Bronchial epithelial cell (primary cell): ENCODE measurements at regions not wholly inside any gene's neighbourhood (a gene's known extent, or its start where the extent isn't known, plus 50 kb on each side); places are given as distances from the start of the nearest gene placed in this dataset.
A peak's percentile ranks its signal among the peaks of the same experiment; 100 is the strongest.

Experiments
- DNase-seq: peaks from one replicate; pipeline ENCODE4 v3.0.0-alpha.2; 2010; ENCODE audit warnings: low read depth
- FAIRE-seq: peaks from 2 replicates; lab custom pipeline; 2011; peaks lifted over from hg19 to GRCh38; lab: Jason Lieb, UNC
- H3K27me3 ChIP-seq: 2 replicates; pipeline ENCODE4 v1.5.1; 2011; ENCODE audit warnings: low read length; ENCODE audit not compliant: control insufficient read depth, insufficient read depth
- H3K36me3 ChIP-seq: 2 replicates; pipeline ENCODE4 v1.5.1; 2011; ENCODE audit warnings: low read length; ENCODE audit not compliant: control insufficient read depth, insufficient read depth
- H3K4me3 ChIP-seq: 2 replicates; pipeline ENCODE4 v1.5.1; 2011; ENCODE audit warnings: mild to moderate bottlenecking, low read depth, low read length, control low read depth
- TF ChIP-seq, protein P1 (sequence below): IDR thresholded peaks from 2 replicates; pipeline ENCODE4 v1.5.1; 2011; ENCODE audit warnings: mild to moderate bottlenecking, moderate library complexity, low read length, control low read depth, inconsistent platforms; ENCODE audit not compliant: insufficient read depth, severe bottlenecking

DNA sequence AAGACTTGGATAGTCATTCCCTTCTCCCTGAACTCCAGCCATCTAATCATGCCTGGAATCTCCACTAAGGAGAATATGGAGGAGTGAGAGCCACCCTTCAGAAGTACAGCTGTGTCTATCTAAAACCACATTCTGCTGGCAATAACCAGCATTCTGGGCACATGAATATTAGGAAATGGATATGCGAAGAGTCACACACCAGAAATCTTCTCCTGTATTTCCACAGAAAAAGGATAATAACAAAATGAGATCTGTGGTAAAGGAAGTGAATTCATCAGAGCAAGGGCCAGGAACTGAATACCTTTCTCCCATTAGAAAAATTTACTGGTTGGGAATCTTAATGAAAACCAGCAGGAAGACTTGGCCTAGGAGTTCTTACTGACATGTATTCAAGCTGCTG is 218.8 kb downstream of the SCG2 start:
- Histone ChIP-seq H3K4me3 (no peak overlapping the region), H3K36me3 (no peaks in the 10 kb centered on the region), H3K27me3 (no peaks in the 10 kb centered on the region)
- DNase-seq (no peak), FAIRE-seq (no peak)
- TF ChIP-seq, protein P1, sequence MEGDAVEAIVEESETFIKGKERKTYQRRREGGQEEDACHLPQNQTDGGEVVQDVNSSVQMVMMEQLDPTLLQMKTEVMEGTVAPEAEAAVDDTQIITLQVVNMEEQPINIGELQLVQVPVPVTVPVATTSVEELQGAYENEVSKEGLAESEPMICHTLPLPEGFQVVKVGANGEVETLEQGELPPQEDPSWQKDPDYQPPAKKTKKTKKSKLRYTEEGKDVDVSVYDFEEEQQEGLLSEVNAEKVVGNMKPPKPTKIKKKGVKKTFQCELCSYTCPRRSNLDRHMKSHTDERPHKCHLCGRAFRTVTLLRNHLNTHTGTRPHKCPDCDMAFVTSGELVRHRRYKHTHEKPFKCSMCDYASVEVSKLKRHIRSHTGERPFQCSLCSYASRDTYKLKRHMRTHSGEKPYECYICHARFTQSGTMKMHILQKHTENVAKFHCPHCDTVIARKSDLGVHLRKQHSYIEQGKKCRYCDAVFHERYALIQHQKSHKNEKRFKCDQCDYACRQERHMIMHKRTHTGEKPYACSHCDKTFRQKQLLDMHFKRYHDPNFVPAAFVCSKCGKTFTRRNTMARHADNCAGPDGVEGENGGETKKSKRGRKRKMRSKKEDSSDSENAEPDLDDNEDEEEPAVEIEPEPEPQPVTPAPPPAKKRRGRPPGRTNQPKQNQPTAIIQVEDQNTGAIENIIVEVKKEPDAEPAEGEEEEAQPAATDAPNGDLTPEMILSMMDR: no peak

DNA sequence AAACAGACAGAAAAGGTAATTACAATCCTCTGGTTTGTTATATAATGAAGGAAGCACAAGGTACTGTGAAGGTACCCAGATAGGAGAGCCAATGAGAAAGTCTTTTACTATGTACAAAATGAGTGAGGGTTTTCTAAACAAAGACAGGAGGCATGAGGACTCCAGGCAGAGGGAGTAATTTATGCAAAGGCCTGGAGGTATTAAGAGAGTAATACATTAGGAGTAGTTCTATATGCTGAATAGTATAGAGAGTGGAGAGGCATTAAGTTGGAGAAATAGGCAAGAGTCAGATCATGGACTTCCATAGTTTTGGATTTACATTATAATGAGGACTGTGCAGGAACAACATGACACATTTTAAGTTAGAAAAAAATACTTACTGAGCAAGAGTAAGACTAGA is 216.0 kb downstream of the SCG2 start:
- Histone ChIP-seq H3K36me3 (no peaks in the 10 kb centered on the region), H3K4me3 (no peak overlapping the region), H3K27me3 (no peaks in the 10 kb centered on the region)
- no peak for DNase-seq
- FAIRE-seq: no peak
- TF ChIP-seq, protein P1: no peak

DNA sequence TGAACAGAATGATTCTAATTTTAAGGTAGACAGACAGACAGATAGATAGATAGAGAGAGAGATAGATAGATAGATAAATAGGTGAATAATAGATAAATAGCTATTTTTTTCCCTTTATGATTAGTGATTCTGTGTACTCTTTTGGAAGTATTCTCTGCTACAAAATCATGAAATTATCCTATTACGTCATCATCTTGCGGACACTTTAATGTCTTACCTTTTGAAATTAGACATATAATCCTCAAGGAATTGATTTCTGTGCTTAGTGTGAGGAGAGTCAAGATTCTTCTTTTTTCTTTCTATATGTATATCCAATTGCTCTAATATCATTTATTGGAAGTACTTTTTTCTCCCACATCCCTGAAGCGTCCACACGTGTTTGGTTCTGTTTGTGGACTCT is 215.2 kb downstream of the SCG2 start:
- FAIRE-seq: no peak
- TF ChIP-seq, protein P1: no peak

DNA sequence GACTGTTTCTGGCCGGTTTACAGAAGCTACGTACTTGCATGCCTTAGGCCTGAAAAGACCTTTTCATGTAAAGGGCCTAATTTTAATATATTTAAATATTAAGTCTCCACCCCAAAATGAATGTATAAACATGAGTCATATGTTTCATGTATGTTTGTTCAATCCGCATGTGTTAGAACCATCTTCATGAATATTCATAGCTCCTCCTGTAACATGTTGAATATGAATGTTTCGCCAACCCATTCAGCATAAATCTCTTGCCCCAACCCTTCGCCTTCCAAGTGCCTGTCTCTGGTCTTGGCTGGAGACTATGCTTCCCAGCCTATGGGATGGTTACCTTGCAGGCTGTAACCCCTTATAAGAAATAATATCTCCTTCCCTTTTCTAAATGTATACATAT is 212.5 kb downstream of the SCG2 start:
- no peak for FAIRE-seq

More for the DNA sequence above, 215.2 kb downstream of the SCG2 start:
- Histone ChIP-seq H3K36me3 (no peaks in the 10 kb centered on the region), H3K27me3 (no peaks in the 10 kb centered on the region), H3K4me3 (no peak overlapping the region)
- DNase-seq: no peak

DNA sequence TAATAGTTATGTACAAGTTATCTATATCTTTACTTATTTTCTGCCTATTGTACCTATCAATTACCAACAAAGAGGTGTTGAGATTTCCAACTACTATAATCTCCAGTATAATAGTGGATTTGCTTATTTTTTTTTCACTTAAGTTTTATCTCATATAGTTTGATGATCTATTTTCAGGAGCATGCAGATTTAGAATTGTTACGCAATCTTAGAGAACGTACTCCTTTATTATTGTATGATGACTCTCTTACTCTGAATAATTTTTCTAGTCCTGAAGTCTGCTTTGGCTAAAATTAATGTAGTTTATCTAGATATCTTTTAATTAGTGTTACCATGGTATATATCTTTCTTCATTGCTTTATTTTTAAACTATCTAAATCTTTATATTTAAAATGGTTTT is 205.2 kb downstream of the SCG2 start:
- no peak overlapping the region for H3K4me3 ChIP-seq
- FAIRE-seq (no peak), DNase-seq (peak; percentile 14)
- TF ChIP-seq, protein P1: no peak
- H3K36me3 ChIP-seq: no peaks in the 10 kb centered on the region
- H3K27me3 ChIP-seq: no peaks in the 10 kb centered on the region

More for the DNA sequence above, 212.5 kb downstream of the SCG2 start:
- TF ChIP-seq, protein P1: no peak
- no peak for DNase-seq
- no peak overlapping the region for H3K4me3 ChIP-seq
- H3K27me3 ChIP-seq: no peaks in the 10 kb centered on the region
- no peaks in the 10 kb centered on the region for H3K36me3 ChIP-seq

DNA sequence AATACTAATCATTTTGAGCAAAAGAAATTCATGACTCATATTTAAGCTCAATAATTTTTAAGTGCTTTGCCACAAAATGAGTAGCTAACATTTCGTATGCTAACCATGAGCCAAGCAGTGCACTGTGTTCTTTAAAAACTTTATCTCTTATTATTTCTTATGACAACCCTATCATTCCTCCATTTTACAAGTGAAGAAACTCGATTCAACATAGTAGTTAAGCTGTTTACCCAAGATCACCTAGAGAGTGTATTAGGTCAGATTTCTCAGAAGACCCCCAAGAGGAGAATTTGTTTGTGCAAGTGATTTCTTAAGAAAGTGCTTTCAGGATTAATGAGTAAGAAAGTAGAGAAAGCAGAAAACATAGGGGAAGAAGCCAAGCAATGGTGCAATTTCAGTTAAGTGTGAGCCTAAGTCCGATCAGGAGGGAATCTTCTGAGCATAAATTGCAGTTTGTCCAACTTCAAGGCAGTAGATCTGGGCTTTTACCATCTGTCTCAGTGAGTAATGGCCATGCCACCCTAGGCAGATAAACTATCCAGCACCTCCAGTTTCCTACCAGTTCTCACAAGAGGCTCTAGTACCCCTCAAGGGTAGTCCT is 202.7 kb downstream of the SCG2 start:
- TF ChIP-seq, protein P1: no peak
- DNase-seq (no peak), FAIRE-seq (no peak)

More for the DNA sequence above, 202.7 kb downstream of the SCG2 start:
- H3K27me3 ChIP-seq: no peaks in the 10 kb centered on the region
- H3K36me3 ChIP-seq: no peaks in the 10 kb centered on the region
- no peak overlapping the region for H3K4me3 ChIP-seq
